CD8-positive, alpha-beta memory T cell (primary cell): ENCODE measurements at regions not wholly inside any gene's neighbourhood (a gene's known extent, or its start where the extent isn't known, plus 50 kb on each side); places are given as distances from the start of the nearest gene placed in this dataset.
"Not testable (repeated sequence)": the region's sequence is repeated elsewhere in the genome, so short reads cannot be mapped to it uniquely, and the experiment has no call there.

ENCODE experiments used
- CTCF ChIA-PET: fragments of 350-600 bp; sonication (Branson Sonifier 250); formaldehyde crosslinking; loops from one replicate; lab custom pipeline; 2021; ENCODE audit warnings: antibody characterized with exemption; lab: Charles Lee
- POLR2A ChIA-PET: fragments of 350-600 bp; sonication (Branson Sonifier 250); formaldehyde crosslinking; loops from one replicate; lab custom pipeline; 2021; ENCODE audit warnings: antibody characterized with exemption; lab: Charles Lee
- DNase-seq, 5 donors: peaks; one replicate each; pipeline versions ENCODE4 v3.0.0 to v3.0.0-alpha.2; 2020 to 2022; ENCODE audit warnings: mixed read lengths in 1 of 5
- H3K27ac ChIP-seq: one replicate; pipeline ENCODE4 v1.7.0; 2013; ENCODE audit warnings: low read depth, mild to moderate bottlenecking, low read length, moderate library complexity
- H3K27me3 ChIP-seq: 2 replicates; pipeline ENCODE4 v1.7.0; 2013; ENCODE audit warnings: low read length, mild to moderate bottlenecking; ENCODE audit not compliant: insufficient read depth, poor library complexity, severe bottlenecking
- H3K36me3 ChIP-seq: 2 replicates; pipeline ENCODE4 v1.7.0; 2013; ENCODE audit warnings: mild to moderate bottlenecking, low read length, moderate library complexity; ENCODE audit not compliant: insufficient read depth
- H3K4me1 ChIP-seq: 2 replicates; pipeline ENCODE4 v1.7.0; 2013; ENCODE audit warnings: mild to moderate bottlenecking, low read length, moderate library complexity; ENCODE audit not compliant: insufficient read depth
- H3K4me3 ChIP-seq: 2 replicates; pipeline ENCODE4 v1.7.0; 2013; ENCODE audit warnings: mild to moderate bottlenecking, low read length
- H3K9me3 ChIP-seq: 2 replicates; pipeline ENCODE4 v1.7.0; 2013; ENCODE audit warnings: mild to moderate bottlenecking, low read length
- H3K27ac Mint-ChIP-seq, 8 donors: one replicate each; pipeline ENCODE4 v1.8.0; 2020 to 2021; ENCODE audit warnings: mixed read lengths in 8 of 8, mild to moderate bottlenecking in 6 of 8, inconsistent platforms in 3 of 8, moderate library complexity in 3 of 8
- H3K27me3 Mint-ChIP-seq, 2 donors: one replicate each; pipeline ENCODE4 v1.8.0; 2020 to 2021; ENCODE audit warnings: mixed read lengths in 2 of 2, mild to moderate bottlenecking in 1 of 2, moderate library complexity in 1 of 2
- H3K36me3 Mint-ChIP-seq, 3 donors: one replicate each; pipeline ENCODE4 v1.8.0; 2020 to 2021; ENCODE audit warnings: mixed read lengths in 3 of 3, inconsistent platforms in 1 of 3, mild to moderate bottlenecking in 1 of 3
- H3K4me1 Mint-ChIP-seq, 3 donors: one replicate each; pipeline ENCODE4 v1.8.0; 2020 to 2021; ENCODE audit warnings: mixed read lengths in 3 of 3, inconsistent platforms in 1 of 3, mild to moderate bottlenecking in 1 of 3
- H3K4me3 Mint-ChIP-seq, 7 donors: one replicate each; pipeline ENCODE4 v1.8.0; 2020 to 2021; ENCODE audit warnings: mixed read lengths in 7 of 7, mild to moderate bottlenecking in 6 of 7, moderate library complexity in 4 of 7, inconsistent platforms in 2 of 7
- H3K9me3 Mint-ChIP-seq, 5 donors: one replicate each; pipeline ENCODE4 v1.8.0; 2020 to 2022; ENCODE audit warnings: mixed read lengths in 5 of 5, mild to moderate bottlenecking in 3 of 5, moderate library complexity in 2 of 5, inconsistent platforms in 1 of 5

- peaks cover 3 to 14% (median 11%) of the 10 kb centered on the region in 5 donors for H3K9me3 Mint-ChIP-seq
- H3K9me3 ChIP-seq, H3K27me3 ChIP-seq, H3K4me3 Mint-ChIP-seq, H3K4me3 ChIP-seq, H3K36me3 ChIP-seq, POLR2A ChIA-PET, DNase-seq, CTCF ChIA-PET, H3K27ac ChIP-seq, H3K4me1 ChIP-seq, H3K4me1 Mint-ChIP-seq: not testable (repeated sequence)
- peaks cover 6 to 12% of the 10 kb centered on the region in 2 donors for H3K27me3 Mint-ChIP-seq
- H3K36me3 Mint-ChIP-seq = peaks cover 0 to 13% (median 0%) of the 10 kb centered on the region in 3 donors
- H3K27ac Mint-ChIP-seq = peak overlapping the region in 2 of 8 donors; percentile 39 to 69
Observed at GRCh38 chr1:109835645-109836044, 71.9 kb upstream of the EPS8L3 start.

DNA sequence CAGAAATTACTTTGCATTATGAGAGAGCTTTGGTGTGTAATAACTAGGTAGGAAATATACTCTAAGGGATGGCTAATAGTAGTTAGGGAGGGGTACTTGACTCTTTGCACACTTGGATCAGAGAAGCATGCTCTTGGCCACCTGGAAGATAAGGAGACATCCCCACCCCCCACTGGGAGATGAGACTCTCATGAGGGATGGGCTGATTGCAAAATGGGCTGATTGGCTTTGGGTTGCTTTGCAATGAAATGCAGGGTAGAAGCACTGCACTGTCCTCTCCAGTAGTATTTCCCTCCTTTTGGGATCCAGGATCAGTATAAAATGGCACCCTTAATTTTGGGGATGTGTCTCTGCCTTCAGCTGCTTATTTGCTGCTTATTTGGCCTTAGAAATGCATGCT is 71.2 kb upstream of the EPS8L3 start:
- peak overlapping the region in 1 of 7 donors; percentile 13 for H3K4me3 Mint-ChIP-seq
- no peak for DNase-seq
- no peaks in the 10 kb centered on the region for H3K9me3 ChIP-seq
- no peak overlapping the region for H3K27ac ChIP-seq
- H3K4me3 ChIP-seq = no peak overlapping the region
- POLR2A ChIA-PET = no interaction called here
- H3K9me3 Mint-ChIP-seq = peaks cover 3 to 14% (median 9%) of the 10 kb centered on the region in 5 donors
- H3K4me1 ChIP-seq = no peaks in the 10 kb centered on the region
- peaks cover 0 to 10% (median 0%) of the 10 kb centered on the region in 3 donors for H3K36me3 Mint-ChIP-seq
- no peaks in the 10 kb centered on the region for H3K4me1 Mint-ChIP-seq
- CTCF ChIA-PET = no interaction called here
- no peaks in the 10 kb centered on the region for H3K27me3 ChIP-seq
- peaks cover 6 to 7% of the 10 kb centered on the region in 2 donors for H3K27me3 Mint-ChIP-seq
- H3K36me3 ChIP-seq = no peaks in the 10 kb centered on the region
- no peak overlapping the region for H3K27ac Mint-ChIP-seq

GRCh38 chr1:109832945-109833344 is 69.2 kb upstream of the EPS8L3 start:
- H3K9me3 ChIP-seq = no peaks in the 10 kb centered on the region
- H3K4me1 ChIP-seq = no peaks in the 10 kb centered on the region
- H3K27ac ChIP-seq = no peak overlapping the region
- H3K9me3 Mint-ChIP-seq = peaks cover 3 to 13% (median 9%) of the 10 kb centered on the region in 5 donors
- DNase-seq = no peak
- no peak overlapping the region for H3K4me3 ChIP-seq
- CTCF ChIA-PET = no interaction called here
- POLR2A ChIA-PET = no interaction called here
- peaks cover 5 to 6% of the 10 kb centered on the region in 2 donors for H3K27me3 Mint-ChIP-seq
- no peak overlapping the region for H3K4me3 Mint-ChIP-seq
- H3K4me1 Mint-ChIP-seq = no peaks in the 10 kb centered on the region
- H3K36me3 ChIP-seq = no peaks in the 10 kb centered on the region
- no peaks in the 10 kb centered on the region for H3K27me3 ChIP-seq
- H3K36me3 Mint-ChIP-seq = peaks cover 0 to 10% (median 0%) of the 10 kb centered on the region in 3 donors
- no peak overlapping the region for H3K27ac Mint-ChIP-seq

DNA sequence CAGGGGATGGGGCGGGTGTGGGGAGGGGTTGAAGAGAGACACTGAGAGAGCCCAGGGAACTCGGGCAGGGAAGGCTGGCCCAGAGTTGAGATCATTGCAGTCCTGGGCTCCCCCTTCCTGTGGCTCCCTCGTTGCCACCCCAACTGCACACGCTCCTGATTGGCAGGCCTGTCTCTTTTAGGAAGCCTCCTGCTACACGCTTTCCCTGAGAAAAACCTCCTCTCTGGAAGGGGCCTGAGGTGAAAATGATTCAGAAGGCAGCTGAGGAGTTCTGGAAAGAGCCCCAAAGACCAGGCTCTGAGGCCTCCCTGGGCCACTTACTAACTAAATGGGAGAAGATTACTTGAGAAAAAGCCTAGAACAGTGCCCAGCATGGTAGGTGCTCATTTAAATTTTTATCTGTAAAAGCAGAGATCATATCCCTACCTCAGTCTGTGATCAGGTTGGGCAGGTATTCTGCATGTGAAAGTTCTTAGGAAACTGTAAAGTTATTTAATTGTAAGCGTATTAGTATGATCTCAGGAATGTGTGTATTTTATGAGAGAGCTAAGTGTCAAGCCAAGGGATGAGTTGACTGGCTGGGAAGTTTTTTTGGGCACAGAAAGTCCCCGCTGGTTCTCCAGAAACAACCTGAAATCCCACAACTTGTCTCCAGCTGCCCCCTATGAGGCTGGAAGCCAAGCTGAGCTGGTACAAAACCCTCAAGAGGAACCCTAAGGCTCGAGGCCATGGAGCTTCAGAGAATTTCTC is 65.2 kb upstream of the EPS8L3 start:
- CTCF ChIA-PET = no interaction called here
- peaks cover 0 to 8% (median 5%) of the 10 kb centered on the region in 5 donors for H3K9me3 Mint-ChIP-seq

GRCh38 chr1:109827986-109828385 is 64.3 kb upstream of the EPS8L3 start:
- no peak for DNase-seq
- no peaks in the 10 kb centered on the region for H3K27me3 ChIP-seq
- ChIA-PET CTCF (no interaction called here), POLR2A (no interaction called here)
- Mint-ChIP-seq H3K27me3 (peaks cover 0 to 6% of the 10 kb centered on the region in 2 donors), H3K4me1 (peaks cover 8 to 21% (median 10%) of the 10 kb centered on the region in 3 donors), H3K4me3 (no peak overlapping the region), H3K27ac (no peak overlapping the region), H3K9me3 (peaks cover 0 to 8% (median 5%) of the 10 kb centered on the region in 5 donors), H3K36me3 (peaks cover 0 to 6% (median 0%) of the 10 kb centered on the region in 3 donors)
- no peaks in the 10 kb centered on the region for H3K9me3 ChIP-seq
- H3K36me3 ChIP-seq = no peaks in the 10 kb centered on the region
- peaks cover 18% of the 10 kb centered on the region for H3K4me1 ChIP-seq
- H3K4me3 ChIP-seq = no peak overlapping the region
- H3K27ac ChIP-seq = no peak overlapping the region

More for the DNA sequence above, 65.2 kb upstream of the EPS8L3 start:
- DNase-seq = no peak
- POLR2A ChIA-PET = no interaction called here
- Histone ChIP-seq H3K27ac (no peak overlapping the region), H3K36me3 (no peaks in the 10 kb centered on the region), H3K4me1 (peaks cover 8% of the 10 kb centered on the region), H3K27me3 (no peaks in the 10 kb centered on the region), H3K4me3 (no peak overlapping the region), H3K9me3 (no peaks in the 10 kb centered on the region)
- Mint-ChIP-seq H3K27me3 (peaks cover 0 to 6% of the 10 kb centered on the region in 2 donors), H3K4me1 (peaks cover 8 to 13% (median 9%) of the 10 kb centered on the region in 3 donors), H3K27ac (no peak overlapping the region), H3K36me3 (peaks cover 0 to 6% (median 0%) of the 10 kb centered on the region in 3 donors), H3K4me3 (no peak overlapping the region)

GRCh38 chr1:109827466-109827865 is 63.7 kb upstream of the EPS8L3 start:
- Histone ChIP-seq H3K27me3 (no peaks in the 10 kb centered on the region), H3K9me3 (no peaks in the 10 kb centered on the region), H3K4me1 (peaks cover 23% of the 10 kb centered on the region), H3K27ac (no peak overlapping the region), H3K4me3 (no peak overlapping the region), H3K36me3 (no peaks in the 10 kb centered on the region)
- H3K9me3 Mint-ChIP-seq = peaks cover 0 to 6% (median 5%) of the 10 kb centered on the region in 5 donors
- CTCF ChIA-PET = no interaction called here
- H3K27me3 Mint-ChIP-seq = peaks cover 0 to 6% of the 10 kb centered on the region in 2 donors
- H3K27ac Mint-ChIP-seq = no peak overlapping the region
- POLR2A ChIA-PET = no interaction called here
- H3K4me3 Mint-ChIP-seq = no peak overlapping the region
- H3K4me1 Mint-ChIP-seq = peaks cover 13 to 26% (median 14%) of the 10 kb centered on the region in 3 donors
- H3K36me3 Mint-ChIP-seq = peaks cover 0 to 6% (median 0%) of the 10 kb centered on the region in 3 donors
- no peak for DNase-seq

GRCh38 chr1:109826930-109827349 is 63.2 kb upstream of the EPS8L3 start:
- ChIA-PET POLR2A (no interaction called here), CTCF (interaction anchor here (1.1 to 1.4 kb wide), 2 partner anchors 77 to 158 kb away, joined by 3 to 5 read pairs; partner anchors contain the start of gene AHCYL1)
- no peaks in the 10 kb centered on the region for H3K36me3 ChIP-seq
- no peak overlapping the region for H3K27ac ChIP-seq
- H3K4me1 ChIP-seq = peaks cover 28% of the 10 kb centered on the region
- H3K4me3 ChIP-seq = no peak overlapping the region
- no peaks in the 10 kb centered on the region for H3K27me3 ChIP-seq
- H3K27me3 Mint-ChIP-seq = peaks cover 0 to 3% of the 10 kb centered on the region in 2 donors
- H3K27ac Mint-ChIP-seq = no peak overlapping the region
- no peaks in the 10 kb centered on the region for H3K9me3 ChIP-seq
- peaks cover 0 to 3% (median under 1%) of the 10 kb centered on the region in 5 donors for H3K9me3 Mint-ChIP-seq
- peaks cover 0 to 1% (median 0%) of the 10 kb centered on the region in 3 donors for H3K36me3 Mint-ChIP-seq
- H3K4me1 Mint-ChIP-seq = peaks cover 13 to 26% (median 14%) of the 10 kb centered on the region in 3 donors
- no peak overlapping the region for H3K4me3 Mint-ChIP-seq
- no peak for DNase-seq

DNA sequence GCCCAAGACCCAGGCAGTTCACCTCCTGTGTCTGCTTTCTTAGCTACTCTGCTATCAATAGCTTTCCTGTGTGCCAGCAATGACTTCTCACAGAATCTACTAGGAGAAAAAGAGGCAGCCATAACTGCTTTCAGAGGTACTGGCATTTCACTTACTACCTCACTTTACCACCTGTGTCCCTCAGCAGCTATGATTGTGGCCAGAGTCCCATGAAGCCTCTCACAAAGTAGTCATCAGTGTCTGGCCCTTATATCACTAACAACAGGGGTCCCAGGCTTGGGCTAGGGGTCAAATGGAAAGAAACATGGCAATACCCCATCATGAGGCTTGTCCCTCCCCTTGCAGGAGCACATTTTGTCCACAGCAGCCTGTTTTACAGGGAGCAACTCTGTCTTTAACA is 62.7 kb upstream of the EPS8L3 start:
- Mint-ChIP-seq H3K9me3 (no peaks in the 10 kb centered on the region), H3K27ac (no peak overlapping the region), H3K36me3 (no peaks in the 10 kb centered on the region), H3K4me3 (no peak overlapping the region), H3K27me3 (peaks cover 0 to 2% of the 10 kb centered on the region in 2 donors), H3K4me1 (peaks cover 13 to 28% (median 14%) of the 10 kb centered on the region in 3 donors)
- H3K4me1 ChIP-seq = peaks cover 33% of the 10 kb centered on the region
- H3K27me3 ChIP-seq = no peaks in the 10 kb centered on the region
- POLR2A ChIA-PET = no interaction called here
- CTCF ChIA-PET = interaction anchor here (1.1 to 1.4 kb wide), 2 partner anchors 77 to 158 kb away, joined by 3 to 5 read pairs; partner anchors contain the start of gene AHCYL1
- no peaks in the 10 kb centered on the region for H3K36me3 ChIP-seq
- DNase-seq = no peak
- no peak overlapping the region for H3K27ac ChIP-seq
- H3K4me3 ChIP-seq = no peak overlapping the region
- no peaks in the 10 kb centered on the region for H3K9me3 ChIP-seq
